PC-3 (cell line): ENCODE measurements at regions not wholly inside any gene's neighbourhood (a gene's known extent, or its start where the extent isn't known, plus 50 kb on each side); places are given as distances from the start of the nearest gene placed in this dataset.
"Not testable (repeated sequence)": the region's sequence is repeated elsewhere in the genome, so short reads cannot be mapped to it uniquely, and the experiment has no call there.

Experiments
- CTCF ChIP-seq: fragments of 300-600 bp; sonication (generic); conservative IDR thresholded peaks from 2 replicates; pipeline ENCODE4 v1.5.1; 2017; ENCODE audit warnings: antibody characterized with exemption, low read depth, mild to moderate bottlenecking, low read length
- EZH2 ChIP-seq: fragments of 300-600 bp; sonication (generic); IDR thresholded peaks from one replicate; pipeline ENCODE4 v1.6.1; 2017; ENCODE audit warnings: antibody characterized with exemption, mild to moderate bottlenecking, low read length; ENCODE audit not compliant: unreplicated experiment

DNA sequence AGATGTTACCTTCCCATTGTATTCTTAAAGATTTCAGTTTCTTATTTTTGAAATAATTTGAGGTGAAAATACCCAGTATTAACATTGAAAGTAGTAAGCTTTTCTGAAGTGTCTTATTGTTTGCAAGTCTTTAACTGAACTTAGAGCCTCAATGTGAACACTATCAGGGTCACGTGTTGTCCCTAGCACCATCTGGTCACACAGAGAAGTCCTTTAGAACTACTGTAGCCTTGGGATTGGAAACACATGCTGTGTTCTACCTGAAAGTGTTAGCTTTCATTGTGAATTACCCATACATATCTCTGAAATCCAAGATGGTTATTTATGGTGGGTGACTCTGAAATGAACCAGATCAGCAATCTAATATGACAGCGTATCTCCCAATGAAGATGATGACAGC is 77.0 kb downstream of the RNU2-63P start:
- not testable (repeated sequence) for TF ChIP-seq CTCF, EZH2
